Neural crest cell (in vitro differentiated cells): ENCODE measurements at regions not wholly inside any gene's neighbourhood (a gene's known extent, or its start where the extent isn't known, plus 50 kb on each side); places are given as distances from the start of the nearest gene placed in this dataset.

ENCODE experiments used
- DNase-seq: peaks from one replicate; pipeline ENCODE4 v3.0.0; 2021; ENCODE audit warnings: low read depth, mixed read lengths, low spot score
- H3K27ac Mint-ChIP-seq: one replicate; pipeline ENCODE4 v1.8.0; 2021; ENCODE audit warnings: mild to moderate bottlenecking, mixed read lengths; ENCODE audit not compliant: unreplicated experiment
- H3K27me3 Mint-ChIP-seq: 2 replicates; pipeline ENCODE4 v1.8.0; 2021; ENCODE audit warnings: low read depth, mild to moderate bottlenecking, mixed read lengths
- H3K36me3 Mint-ChIP-seq: 2 replicates; pipeline ENCODE4 v1.8.0; 2021; ENCODE audit warnings: low read depth, mild to moderate bottlenecking, mixed read lengths
- H3K4me1 Mint-ChIP-seq: 2 replicates; pipeline ENCODE4 v1.8.0; 2021; ENCODE audit warnings: mixed read lengths
- H3K4me3 Mint-ChIP-seq: one replicate; pipeline ENCODE4 v1.8.0; 2021; ENCODE audit warnings: mild to moderate bottlenecking, mixed read lengths
- H3K9me3 Mint-ChIP-seq: 2 replicates; pipeline ENCODE4 v1.8.0; 2021; ENCODE audit warnings: mixed read lengths
- CTCF ChIP-seq: fragments of 200-600 bp; sonication (generic); conservative IDR thresholded peaks from 2 replicates; pipeline ENCODE4 v1.5.0; 2021; ENCODE audit warnings: antibody characterized with exemption, mild to moderate bottlenecking

GRCh38 chr21:16075649-16076282, 346.0 kb downstream of the USP25 start:
- no peak for DNase-seq
- peaks cover 11% of the 10 kb centered on the region for H3K4me1 Mint-ChIP-seq
- no peaks in the 10 kb centered on the region for H3K36me3 Mint-ChIP-seq
- H3K27ac Mint-ChIP-seq = no peak overlapping the region
- H3K9me3 Mint-ChIP-seq = no peaks in the 10 kb centered on the region
- no peak for TF ChIP-seq CTCF
- no peak overlapping the region for H3K4me3 Mint-ChIP-seq
- H3K27me3 Mint-ChIP-seq = no peaks in the 10 kb centered on the region

- no peak for DNase-seq
- no peak for TF ChIP-seq CTCF
- no peaks in the 10 kb centered on the region for H3K9me3 Mint-ChIP-seq
- H3K4me1 Mint-ChIP-seq = peaks cover 6% of the 10 kb centered on the region
- no peak overlapping the region for H3K4me3 Mint-ChIP-seq
- H3K27ac Mint-ChIP-seq = no peak overlapping the region
- no peaks in the 10 kb centered on the region for H3K36me3 Mint-ChIP-seq
- no peaks in the 10 kb centered on the region for H3K27me3 Mint-ChIP-seq
These were observed 346.7 kb downstream of the USP25 start for GRCh38 chr21:16076465-16076864.

GRCh38 chr21:16078382-16078781, 348.6 kb downstream of the USP25 start:
- Mint-ChIP-seq H3K9me3 (peaks cover 2% of the 10 kb centered on the region), H3K27ac (no peak overlapping the region), H3K4me1 (no peaks in the 10 kb centered on the region), H3K27me3 (no peaks in the 10 kb centered on the region), H3K4me3 (no peak overlapping the region), H3K36me3 (no peaks in the 10 kb centered on the region)
- TF ChIP-seq CTCF = no peak
- no peak for DNase-seq

GRCh38 chr21:16079830-16080229, 350.0 kb downstream of the USP25 start:
- H3K9me3 Mint-ChIP-seq = peaks cover 8% of the 10 kb centered on the region
- H3K27me3 Mint-ChIP-seq = no peaks in the 10 kb centered on the region
- H3K36me3 Mint-ChIP-seq = no peaks in the 10 kb centered on the region
- DNase-seq = no peak
- H3K4me3 Mint-ChIP-seq = no peak overlapping the region
- no peak overlapping the region for H3K27ac Mint-ChIP-seq
- no peak for TF ChIP-seq CTCF
- peaks cover 5% of the 10 kb centered on the region for H3K4me1 Mint-ChIP-seq

- Mint-ChIP-seq H3K4me1 (peaks cover 8% of the 10 kb centered on the region), H3K36me3 (no peaks in the 10 kb centered on the region), H3K27me3 (no peaks in the 10 kb centered on the region), H3K4me3 (no peak overlapping the region), H3K27ac (no peak overlapping the region), H3K9me3 (peaks cover 8% of the 10 kb centered on the region)
- DNase-seq = no peak
- TF ChIP-seq CTCF = no peak
These were observed 351.5 kb downstream of the USP25 start for GRCh38 chr21:16081304-16081703.
